Ovary (tissue), 7 donors: ENCODE measurements at regions not wholly inside any gene's neighbourhood (a gene's known extent, or its start where the extent isn't known, plus 50 kb on each side); places are given as distances from the start of the nearest gene placed in this dataset.

Experiments
- DNase-seq, 5 donors: peaks; one replicate each; pipeline ENCODE4 v3.0.0-alpha.2; 2019 to 2020
- H3K27ac ChIP-seq, 2 donors: fragments of 200-600 bp; one replicate each; pipeline versions ENCODE4 v1.5.1 to v1.8.0; 2019 to 2022
- H3K27me3 ChIP-seq: fragments of 200-600 bp; one replicate; pipeline ENCODE4 v1.8.0; 2022
- H3K36me3 ChIP-seq: fragments of 200-600 bp; sonication (generic); one replicate; pipeline ENCODE4 v1.5.1; 2019
- H3K4me1 ChIP-seq: one replicate; pipeline ENCODE4 v1.8.1; 2013; ENCODE audit warnings: mild to moderate bottlenecking, moderate library complexity; ENCODE audit not compliant: insufficient read depth
- H3K4me3 ChIP-seq: fragments of 200-600 bp; sonication (generic); one replicate; pipeline ENCODE4 v1.5.1; 2017
- H3K9me3 ChIP-seq, 2 donors: fragments of 200-600 bp in 1 of 2; sonication (generic) in 1 of 2; one replicate each; pipeline versions ENCODE4 v1.5.1 to v1.8.1; 2013 to 2019; ENCODE audit warnings: mild to moderate bottlenecking in 1 of 2, moderate library complexity in 1 of 2
- EP300 ChIP-seq: sonication (generic); formaldehyde crosslinking; IDR thresholded peaks from one replicate; pipeline ENCODE4 v1.6.1; 2017; ENCODE audit warnings: antibody characterized with exemption
- POLR2A ChIP-seq: fragments of 450-650 bp; IDR thresholded peaks from one replicate; pipeline ENCODE4 v1.6.1; 2017; ENCODE audit warnings: antibody characterized with exemption, mild to moderate bottlenecking, moderate library complexity
- WGBS, 3 donors: extraction: QIAGEN DNeasy Blood & Tissue Kit in 1 of 3; methylation state at CpG; one replicate each; pipeline versions ENCODE4 v1.1.5 to v1.1.7; 2013 to 2017; 5-methylcytosine and 5-hydroxymethylcytosine counted together
- intact Hi-C, 4 donors: fragments of 100-400 bp; cut with DNase I; formaldehyde crosslinking; loops; one replicate each; pipeline versions ENCODE4 v1.11.0 to v1.15.1; 2022 to 2023
- TF ChIP-seq, protein P1 (sequence below), 3 donors: fragments of 450-650 bp in 2 of 3; fragments of 200-600 bp in 1 of 3; IDR thresholded peaks; one replicate each; pipeline versions ENCODE4 v1.5.1 to v1.8.0; 2016 to 2022; ENCODE audit warnings: antibody characterized with exemption in 3 of 3, mild to moderate bottlenecking in 1 of 3
- donor health status: DM: no; HTN: no; CAD: no; lungs with moderate emphysema.
- donor health status: DM: no; HTN: no; CAD: no.
- donor health status: Bipolar disorder and iron deficiency.
- donor health status: DM: no; HTN: no; CAD: no.
- donor health status: DM: yes; HTN: yes; CAD: no.

DNA sequence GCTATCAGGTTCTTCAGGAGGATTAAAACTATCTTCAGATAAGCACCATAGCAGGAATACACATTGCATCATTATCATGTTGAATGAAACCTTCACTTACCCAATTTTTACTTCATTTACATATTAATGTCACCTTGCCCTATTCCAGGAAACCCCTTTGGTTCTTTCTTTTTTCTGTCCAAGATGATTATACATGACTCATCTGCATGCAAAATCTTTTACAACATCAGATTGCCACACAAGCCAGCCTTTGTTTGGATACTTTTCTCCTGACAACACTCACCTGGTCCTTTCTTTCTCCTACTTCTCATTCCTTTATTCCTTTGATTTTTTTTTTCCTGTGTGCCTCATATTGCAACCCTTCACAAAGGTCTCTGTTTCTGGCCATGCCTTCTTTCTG is 200.5 kb upstream of the POU3F2 start:
- TF ChIP-seq EP300 = no peak
- TF ChIP-seq, protein P1, sequence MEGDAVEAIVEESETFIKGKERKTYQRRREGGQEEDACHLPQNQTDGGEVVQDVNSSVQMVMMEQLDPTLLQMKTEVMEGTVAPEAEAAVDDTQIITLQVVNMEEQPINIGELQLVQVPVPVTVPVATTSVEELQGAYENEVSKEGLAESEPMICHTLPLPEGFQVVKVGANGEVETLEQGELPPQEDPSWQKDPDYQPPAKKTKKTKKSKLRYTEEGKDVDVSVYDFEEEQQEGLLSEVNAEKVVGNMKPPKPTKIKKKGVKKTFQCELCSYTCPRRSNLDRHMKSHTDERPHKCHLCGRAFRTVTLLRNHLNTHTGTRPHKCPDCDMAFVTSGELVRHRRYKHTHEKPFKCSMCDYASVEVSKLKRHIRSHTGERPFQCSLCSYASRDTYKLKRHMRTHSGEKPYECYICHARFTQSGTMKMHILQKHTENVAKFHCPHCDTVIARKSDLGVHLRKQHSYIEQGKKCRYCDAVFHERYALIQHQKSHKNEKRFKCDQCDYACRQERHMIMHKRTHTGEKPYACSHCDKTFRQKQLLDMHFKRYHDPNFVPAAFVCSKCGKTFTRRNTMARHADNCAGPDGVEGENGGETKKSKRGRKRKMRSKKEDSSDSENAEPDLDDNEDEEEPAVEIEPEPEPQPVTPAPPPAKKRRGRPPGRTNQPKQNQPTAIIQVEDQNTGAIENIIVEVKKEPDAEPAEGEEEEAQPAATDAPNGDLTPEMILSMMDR (IDR thresholded peaks at IDR 0.05) = no peak
- no peak for TF ChIP-seq POLR2A
- intact Hi-C loops = no loop called here

DNA sequence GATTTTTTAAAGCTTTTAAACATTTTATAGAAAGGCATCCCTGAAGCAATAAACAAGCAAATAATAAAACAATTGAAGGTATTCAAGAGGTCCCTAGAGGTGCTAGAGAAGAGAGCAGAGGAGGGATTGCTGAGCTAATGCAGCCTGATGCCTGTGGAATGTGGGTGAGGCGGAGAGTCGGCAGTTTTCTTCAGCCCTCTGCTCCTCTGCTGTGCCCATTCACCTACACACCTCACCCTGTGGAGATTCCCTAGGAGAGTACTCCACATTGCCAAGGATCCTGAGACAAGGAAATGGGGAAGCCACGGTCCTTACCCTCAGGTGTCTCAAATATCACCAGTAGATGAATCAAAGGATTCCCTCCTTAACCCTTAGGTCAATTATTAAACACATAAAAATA is 199.8 kb upstream of the POU3F2 start:
- Histone ChIP-seq H3K36me3 (no peaks in the 10 kb centered on the region), H3K9me3 (no peaks in the 10 kb centered on the region), H3K4me3 (no peak overlapping the region), H3K27ac (no peak overlapping the region), H3K4me1 (no peaks in the 10 kb centered on the region), H3K27me3 (no peaks in the 10 kb centered on the region)
- TF ChIP-seq POLR2A (no peak), EP300 (no peak)
- TF ChIP-seq, protein P1 (IDR thresholded peaks at IDR 0.05) = no peak
- WGBS, 3 donors = 31 to 46% (median 41%) methylated on average over 3 of the region's 3 CpGs
- DNase-seq = no peak
- intact Hi-C loops = no loop called here

More for the DNA sequence above, 200.5 kb upstream of the POU3F2 start:
- Histone ChIP-seq H3K4me3 (no peak overlapping the region), H3K36me3 (no peaks in the 10 kb centered on the region), H3K9me3 (no peaks in the 10 kb centered on the region), H3K4me1 (no peaks in the 10 kb centered on the region), H3K27ac (no peak overlapping the region), H3K27me3 (no peaks in the 10 kb centered on the region)
- no peak for DNase-seq

DNA sequence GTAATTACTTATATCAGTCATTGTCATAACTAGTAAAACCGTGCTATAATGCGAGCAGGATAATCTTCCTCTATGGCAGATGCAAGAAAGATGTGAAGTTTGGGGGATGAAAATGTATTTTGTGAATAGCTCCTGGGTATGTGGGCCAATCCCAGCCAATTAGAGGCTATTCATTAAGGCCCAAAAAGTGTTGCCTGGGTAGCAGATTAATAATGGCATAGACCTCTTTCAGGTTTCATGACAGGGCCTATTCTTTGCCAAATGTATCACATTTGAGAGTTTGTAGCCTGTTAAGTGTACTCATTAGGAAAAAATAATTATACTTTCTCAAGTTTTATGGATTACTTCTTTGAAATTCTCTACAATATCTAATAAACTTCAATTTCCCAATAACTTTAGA is 199.2 kb upstream of the POU3F2 start:
- Histone ChIP-seq H3K36me3 (no peaks in the 10 kb centered on the region), H3K4me3 (no peak overlapping the region), H3K9me3 (no peaks in the 10 kb centered on the region), H3K4me1 (no peaks in the 10 kb centered on the region), H3K27ac (no peak overlapping the region), H3K27me3 (no peaks in the 10 kb centered on the region)
- no peak for DNase-seq
- no peak for TF ChIP-seq POLR2A
- intact Hi-C loops = no loop called here
- WGBS, 3 donors = 79 to 85% (median 81%) methylated on average over 2 of the region's 2 CpGs

DNA sequence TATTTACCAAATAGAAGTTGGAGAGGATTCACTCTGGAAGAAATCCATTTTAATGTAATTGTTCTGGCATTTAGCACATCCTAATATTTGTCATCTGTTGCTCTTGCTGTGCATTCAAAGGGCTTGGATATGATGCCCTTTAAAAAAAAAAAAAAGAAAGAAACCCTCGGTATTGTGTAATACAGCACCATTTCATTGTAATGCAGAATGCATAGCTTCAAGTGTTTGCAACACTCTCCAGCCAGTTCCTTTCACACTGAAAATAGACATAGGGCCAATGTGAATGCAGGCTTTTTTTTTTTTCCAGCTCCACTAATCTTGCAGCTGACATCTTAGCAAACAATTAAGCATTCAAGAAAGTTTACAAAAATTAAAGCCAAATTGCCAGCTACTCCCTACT is 197.4 kb upstream of the POU3F2 start:
- no peak overlapping the region for H3K4me3 ChIP-seq
- no peaks in the 10 kb centered on the region for H3K36me3 ChIP-seq
- H3K9me3 ChIP-seq = no peaks in the 10 kb centered on the region
- H3K27me3 ChIP-seq = no peaks in the 10 kb centered on the region
- intact Hi-C loops = no loop called here
- DNase-seq = no peak
- 9 to 15% (median 13%) methylated on average over 1 of the region's 1 CpG for WGBS, 3 donors
- TF ChIP-seq POLR2A = no peak
- no peak for TF ChIP-seq EP300
- TF ChIP-seq, protein P1 (IDR thresholded peaks at IDR 0.05) = no peak
- H3K27ac ChIP-seq = no peak overlapping the region
- H3K4me1 ChIP-seq = no peaks in the 10 kb centered on the region

DNA sequence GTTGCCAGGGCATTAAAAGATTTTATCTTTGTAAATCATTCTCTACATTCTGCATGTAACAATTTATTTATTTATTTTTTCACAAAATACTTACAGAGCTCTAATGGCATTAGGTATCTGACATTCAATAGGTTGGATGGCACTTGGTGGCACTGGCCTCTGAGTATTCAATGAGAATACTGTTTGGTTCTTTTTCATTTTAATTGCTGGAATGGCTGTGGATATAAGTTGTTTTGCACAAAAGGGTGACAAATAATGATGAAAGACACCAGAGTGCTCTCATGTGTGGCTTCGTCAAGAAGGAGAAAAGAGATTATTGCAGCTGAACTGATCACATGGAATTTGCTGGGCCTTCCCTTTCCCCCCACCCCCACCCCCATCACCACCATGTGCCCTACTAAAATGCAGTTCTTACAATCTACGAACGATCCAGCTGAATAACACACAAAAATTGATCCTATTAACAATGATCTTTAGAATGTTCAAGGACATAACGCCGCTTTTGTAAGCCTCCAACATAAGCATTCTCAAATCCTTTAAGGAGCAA is 195.2 kb upstream of the POU3F2 start:
- DNase-seq = no peak
- intact Hi-C loops = no loop called here
- Histone ChIP-seq H3K4me1 (no peaks in the 10 kb centered on the region), H3K4me3 (no peak overlapping the region), H3K27ac (no peak overlapping the region), H3K9me3 (no peaks in the 10 kb centered on the region), H3K27me3 (no peaks in the 10 kb centered on the region), H3K36me3 (no peaks in the 10 kb centered on the region)
- no peak for TF ChIP-seq POLR2A
- TF ChIP-seq, protein P1 (IDR thresholded peaks at IDR 0.05) = no peak
- TF ChIP-seq EP300 = no peak
- WGBS, 3 donors = 80 to 85% (median 81%) methylated on average over 5 of the region's 5 CpGs
